PC-9 (cell line): ENCODE measurements at regions not wholly inside any gene's neighbourhood (a gene's known extent, or its start where the extent isn't known, plus 50 kb on each side); places are given as distances from the start of the nearest gene placed in this dataset.

Experiments
- BruUV-seq: library from RNA; stranded (reverse); fragments of 400-500 nt; replicated peaks from 2 replicates; lab custom pipeline; 2021; lab: Mats Ljungman, UMichigan
- CTCF ChIA-PET: fragments of 300-600 bp; sonication (Branson Sonifier 250); formaldehyde crosslinking; loops from one replicate; lab custom pipeline; 2022; ENCODE audit warnings: antibody characterized with exemption; lab: Charles Lee
- POLR2A ChIA-PET: fragments of 300-600 bp; sonication (Branson Sonifier 250); formaldehyde crosslinking; loops from one replicate; lab custom pipeline; 2022; ENCODE audit warnings: antibody characterized with exemption; ENCODE audit not compliant: unreplicated experiment; lab: Charles Lee
- DNase-seq, 2 experiments: peaks; one replicate each; pipeline versions ENCODE4 v3.0.0 to v3.0.0-alpha.2; 2015 to 2022; ENCODE audit warnings: mixed read lengths in 1 of 2
- H2AFZ ChIP-seq: fragments of 200-600 bp; sonication (generic); 2 replicates; pipeline ENCODE4 v1.8.1; 2017; ENCODE audit warnings: antibody characterized with exemption
- H3F3A ChIP-seq: fragments of 200-600 bp; sonication (generic); 2 replicates; pipeline ENCODE4 v1.8.1; 2017; ENCODE audit warnings: antibody characterized with exemption, mild to moderate bottlenecking, low read depth; ENCODE audit not compliant: insufficient read depth
- H3K27ac ChIP-seq: fragments of 200-600 bp; sonication (generic); 2 replicates; pipeline ENCODE4 v1.6.1; 2016; ENCODE audit warnings: mixed run types
- H3K27me3 ChIP-seq: fragments of 200-600 bp; sonication (generic); 2 replicates; pipeline ENCODE4 v1.6.1; 2016; ENCODE audit warnings: low read depth, mixed run types; ENCODE audit not compliant: insufficient read depth
- H3K36me3 ChIP-seq: fragments of 200-600 bp; sonication (generic); 2 replicates; pipeline ENCODE4 v1.6.1; 2016; ENCODE audit warnings: low read depth, mixed run types
- H3K4me1 ChIP-seq: fragments of 200-600 bp; sonication (generic); replicated peaks from 2 replicates; pipeline ENCODE4 v1.6.1; 2016; ENCODE audit warnings: mixed run types; ENCODE audit not compliant: insufficient read depth
- H3K4me2 ChIP-seq: fragments of 200-600 bp; sonication (generic); 2 replicates; pipeline ENCODE4 v1.6.1; 2017; ENCODE audit warnings: mixed run types
- H3K4me3 ChIP-seq: fragments of 200-600 bp; sonication (generic); 2 replicates; pipeline ENCODE4 v1.6.1; 2016; ENCODE audit warnings: mixed run types
- H3K79me2 ChIP-seq: fragments of 200-600 bp; sonication (generic); 2 replicates; pipeline ENCODE4 v1.6.1; 2017; ENCODE audit warnings: low read depth, mixed run types
- H3K9me2 ChIP-seq: fragments of 200-600 bp; sonication (generic); 2 replicates; pipeline ENCODE4 v1.8.1; 2017; ENCODE audit warnings: mild to moderate bottlenecking; ENCODE audit not compliant: insufficient read depth
- H3K9me3 ChIP-seq: fragments of 200-600 bp; sonication (generic); 2 replicates; pipeline ENCODE4 v1.8.1; 2016; ENCODE audit warnings: low read depth; ENCODE audit not compliant: insufficient read depth
- H4K20me1 ChIP-seq: fragments of 200-600 bp; sonication (generic); 2 replicates; pipeline ENCODE4 v1.8.1; 2017; ENCODE audit not compliant: insufficient read depth
- CTCF ChIP-seq: fragments of 200-600 bp; sonication (generic); conservative IDR thresholded peaks from 2 replicates; pipeline ENCODE4 v1.6.1; 2017; ENCODE audit warnings: mixed run types, antibody characterized with exemption, mild to moderate bottlenecking, moderate library complexity
- EZH2 ChIP-seq: fragments of 200-600 bp; sonication (generic); IDR thresholded peaks from 2 replicates; pipeline ENCODE4 v1.8.0; 2017; ENCODE audit warnings: antibody characterized with exemption, low read depth
- intact Hi-C: fragments of 100-400 bp; cut with micrococcal nuclease; formaldehyde crosslinking; loops from one replicate; pipeline ENCODE4 v1.10.0; 2022; ENCODE audit not compliant: unreplicated experiment

- Histone ChIP-seq H3K9me3 (no peaks in the 10 kb centered on the region), H3K4me2 (no peak overlapping the region), H3K27ac (no peak overlapping the region), H4K20me1 (no peaks in the 10 kb centered on the region), H3F3A (no peaks in the 10 kb centered on the region), H3K4me3 (no peak overlapping the region), H3K79me2 (no peaks in the 10 kb centered on the region), H3K9me2 (no peaks in the 10 kb centered on the region), H3K4me1 (no peaks in the 10 kb centered on the region), H3K36me3 (no peaks in the 10 kb centered on the region), H2AFZ (no peak overlapping the region), H3K27me3 (no peaks in the 10 kb centered on the region)
- ChIA-PET CTCF (no interaction called here), POLR2A (no interaction called here)
- no peak for DNase-seq
- intact Hi-C loops, result no loop called here
- TF ChIP-seq EZH2, result no peak
- TF ChIP-seq CTCF, result no peak
- no TSS peak for BruUV-seq
These were observed 50.9 kb upstream of the OLIG3 start for GRCh38 chr6:137545073-137545472.

GRCh38 chr6:137547186-137547585 lies 53.0 kb upstream of the OLIG3 start:
- H3K9me3 ChIP-seq, result no peaks in the 10 kb centered on the region
- DNase-seq, result no peak
- no peaks in the 10 kb centered on the region for H3K79me2 ChIP-seq
- no peak overlapping the region for H3K27ac ChIP-seq
- ChIA-PET POLR2A (interaction anchor here (0.6 kb wide), 1 partner anchor 533 kb away, joined by 6 read pairs; no protein-coding TSS in a partner anchor), CTCF (no interaction called here)
- intact Hi-C loops, result no loop called here
- no peaks in the 10 kb centered on the region for H4K20me1 ChIP-seq
- no peaks in the 10 kb centered on the region for H3K36me3 ChIP-seq
- H3K9me2 ChIP-seq, result no peaks in the 10 kb centered on the region
- TF ChIP-seq CTCF (no peak), EZH2 (no peak)
- H3K4me3 ChIP-seq, result no peak overlapping the region
- no peak overlapping the region for H3K4me2 ChIP-seq
- no peaks in the 10 kb centered on the region for H3K4me1 ChIP-seq
- H3F3A ChIP-seq, result no peaks in the 10 kb centered on the region
- no TSS peak for BruUV-seq
- H3K27me3 ChIP-seq, result no peaks in the 10 kb centered on the region
- no peak overlapping the region for H2AFZ ChIP-seq

GRCh38 chr6:137547601-137548000 lies 53.4 kb upstream of the OLIG3 start:
- Histone ChIP-seq H3K4me2 (no peak overlapping the region), H3K79me2 (no peaks in the 10 kb centered on the region), H2AFZ (no peak overlapping the region), H3K36me3 (no peaks in the 10 kb centered on the region), H3F3A (no peaks in the 10 kb centered on the region), H3K9me2 (no peaks in the 10 kb centered on the region), H3K27ac (no peak overlapping the region), H3K4me3 (no peak overlapping the region), H3K9me3 (no peaks in the 10 kb centered on the region), H3K4me1 (no peaks in the 10 kb centered on the region), H3K27me3 (no peaks in the 10 kb centered on the region), H4K20me1 (no peaks in the 10 kb centered on the region)
- POLR2A ChIA-PET, result interaction anchor here (0.6 kb wide), 1 partner anchor 534 kb away, joined by 6 read pairs; no protein-coding TSS in a partner anchor
- intact Hi-C loops, result no loop called here
- CTCF ChIA-PET, result no interaction called here
- no TSS peak for BruUV-seq
- DNase-seq, result no peak
- TF ChIP-seq CTCF (no peak), EZH2 (no peak)
